Mesendoderm (in vitro differentiated cells): ENCODE measurements at regions not wholly inside any gene's neighbourhood (a gene's known extent, or its start where the extent isn't known, plus 50 kb on each side); places are given as distances from the start of the nearest gene placed in this dataset.

Experiments used
- DNase-seq: peaks from one replicate; pipeline ENCODE4 v3.0.0; 2013
- H2AK5ac ChIP-seq: 2 replicates; pipeline ENCODE4 v1.6.1; 2013; ENCODE audit warnings: low read length, inconsistent platforms
- H2BK120ac ChIP-seq: 2 replicates; pipeline ENCODE4 v1.6.1; 2013; ENCODE audit warnings: low read depth, mild to moderate bottlenecking, low read length, moderate library complexity, mixed read lengths
- H2BK15ac ChIP-seq: replicated peaks from 2 replicates; pipeline ENCODE4 v1.6.1; 2013; ENCODE audit warnings: low read depth, mild to moderate bottlenecking, moderate library complexity
- H2BK5ac ChIP-seq: 2 replicates; pipeline ENCODE4 v1.6.1; 2013; ENCODE audit warnings: low read length, inconsistent platforms
- H3K18ac ChIP-seq: 2 replicates; pipeline ENCODE4 v1.6.1; 2013; ENCODE audit warnings: mild to moderate bottlenecking, low read length, mixed read lengths
- H3K23ac ChIP-seq: one replicate; pipeline ENCODE4 v1.6.1; 2013; ENCODE audit warnings: low read length
- H3K27ac ChIP-seq: 2 replicates; pipeline ENCODE4 v1.5.1; 2013; ENCODE audit warnings: low read depth, mild to moderate bottlenecking, inconsistent platforms, low read length, moderate library complexity
- H3K27me3 ChIP-seq: 2 replicates; pipeline ENCODE4 v1.6.1; 2013; ENCODE audit warnings: low read length, control low read depth, mild to moderate bottlenecking, inconsistent platforms; ENCODE audit not compliant: insufficient read depth, poor library complexity
- H3K36me3 ChIP-seq: 2 replicates; pipeline ENCODE4 v1.6.1; 2013; ENCODE audit warnings: low read length, inconsistent platforms; ENCODE audit not compliant: control insufficient read depth, insufficient read depth
- H3K4ac ChIP-seq: one replicate; pipeline ENCODE4 v1.6.1; 2013; ENCODE audit warnings: low read depth, mild to moderate bottlenecking, low read length, moderate library complexity
- H3K4me1 ChIP-seq: 2 replicates; pipeline ENCODE4 v1.6.1; 2013; ENCODE audit warnings: low read depth, low read length, inconsistent platforms; ENCODE audit not compliant: control insufficient read depth
- H3K4me2 ChIP-seq: 2 replicates; pipeline ENCODE4 v1.6.1; 2013; ENCODE audit warnings: low read length
- H3K4me3 ChIP-seq: 2 replicates; pipeline ENCODE4 v1.5.1; 2013; ENCODE audit warnings: mild to moderate bottlenecking, low read length
- H3K56ac ChIP-seq: one replicate; pipeline ENCODE4 v1.6.1; 2013; ENCODE audit warnings: low read length
- H3K79me1 ChIP-seq: 2 replicates; pipeline ENCODE4 v1.6.1; 2013; ENCODE audit warnings: low read length, inconsistent platforms
- H3K79me2 ChIP-seq: 2 replicates; pipeline ENCODE4 v1.6.1; 2013; ENCODE audit warnings: mild to moderate bottlenecking, low read length; ENCODE audit not compliant: control insufficient read depth, insufficient read depth
- H3K9ac ChIP-seq: 2 replicates; pipeline ENCODE4 v1.6.1; 2013; ENCODE audit warnings: low read length, inconsistent platforms
- H4K5ac ChIP-seq: one replicate; pipeline ENCODE4 v1.6.1; 2013; ENCODE audit warnings: low read length
- H4K8ac ChIP-seq: one replicate; pipeline ENCODE4 v1.6.1; 2013; ENCODE audit warnings: low read depth, mild to moderate bottlenecking, control low read depth, low read length, moderate library complexity
- WGBS: extraction: QIAGEN DNeasy Blood & Tissue Kit; methylation state at CpG from one replicate; pipeline ENCODE4 v1.1.7; 2013; ENCODE audit warnings: low lambda C conversion rate, missing lambda C conversion rate; ENCODE audit not compliant: insufficient coverage; ENCODE audit errors: extremely low coverage; 5-methylcytosine and 5-hydroxymethylcytosine counted together

GRCh38 chr14:34059925-34060650 lies 109.2 kb upstream of the EGLN3 start:
- WGBS, result no CpG with 5 or more reads among the region's 84 CpGs
- no peaks in the 10 kb centered on the region for H3K79me1 ChIP-seq
- H2BK120ac ChIP-seq, result no peak overlapping the region
- H2BK5ac ChIP-seq, result peak overlapping the region; percentile 46
- H2AK5ac ChIP-seq, result no peak overlapping the region
- DNase-seq, result peak; percentile 85
- peak overlapping the region; percentile 93 for H3K56ac ChIP-seq
- no peak overlapping the region for H2BK15ac ChIP-seq
- H4K5ac ChIP-seq, result no peak overlapping the region
- no peaks in the 10 kb centered on the region for H3K36me3 ChIP-seq
- peak overlapping the region; percentile 83 for H3K4me2 ChIP-seq
- no peaks in the 10 kb centered on the region for H3K79me2 ChIP-seq
- H3K18ac ChIP-seq, result peak overlapping the region; percentile 88
- H3K4ac ChIP-seq, result peak overlapping the region; percentile 74
- H3K23ac ChIP-seq, result peak overlapping the region; percentile 50
- H3K9ac ChIP-seq, result peak overlapping the region; percentile 78
- peak overlapping the region; percentile 59 for H3K27ac ChIP-seq
- H3K4me3 ChIP-seq, result peak overlapping the region; percentile 29
- no peaks in the 10 kb centered on the region for H3K27me3 ChIP-seq
- peaks cover 1% of the 10 kb centered on the region for H3K4me1 ChIP-seq
- no peak overlapping the region for H4K8ac ChIP-seq

GRCh38 chr14:34059037-34059924 lies 108.4 kb upstream of the EGLN3 start:
- H3K18ac ChIP-seq, result peak overlapping the region; percentile 88
- H3K23ac ChIP-seq, result peak overlapping the region; percentile 50
- no CpG with 5 or more reads among the region's 16 CpGs for WGBS
- peak overlapping the region; percentile 18 for H2AK5ac ChIP-seq
- no peak for DNase-seq
- peak overlapping the region; percentile 74 for H3K4ac ChIP-seq
- peaks cover 1% of the 10 kb centered on the region for H3K4me1 ChIP-seq
- peak overlapping the region; percentile 93 for H3K56ac ChIP-seq
- H3K4me2 ChIP-seq, result peak overlapping the region; percentile 83
- peak overlapping the region; percentile 78 for H3K9ac ChIP-seq
- H3K36me3 ChIP-seq, result no peaks in the 10 kb centered on the region
- H3K4me3 ChIP-seq, result peak overlapping the region; percentile 29
- H2BK120ac ChIP-seq, result no peak overlapping the region
- no peak overlapping the region for H4K5ac ChIP-seq
- peak overlapping the region; percentile 32 for H2BK5ac ChIP-seq
- peak overlapping the region; percentile 59 for H3K27ac ChIP-seq
- H3K79me2 ChIP-seq, result no peaks in the 10 kb centered on the region
- no peaks in the 10 kb centered on the region for H3K27me3 ChIP-seq
- H2BK15ac ChIP-seq, result no peak overlapping the region
- no peak overlapping the region for H4K8ac ChIP-seq
- H3K79me1 ChIP-seq, result no peaks in the 10 kb centered on the region

- no peak for DNase-seq
- H3K9ac ChIP-seq, result no peak overlapping the region
- H3K18ac ChIP-seq, result no peak overlapping the region
- no peaks in the 10 kb centered on the region for H3K27me3 ChIP-seq
- H3K4ac ChIP-seq, result no peak overlapping the region
- H3K4me2 ChIP-seq, result no peak overlapping the region
- H3K27ac ChIP-seq, result no peak overlapping the region
- H3K36me3 ChIP-seq, result no peaks in the 10 kb centered on the region
- H3K23ac ChIP-seq, result no peak overlapping the region
- H2BK120ac ChIP-seq, result no peak overlapping the region
- H4K8ac ChIP-seq, result no peak overlapping the region
- no CpG with 5 or more reads among the region's 3 CpGs for WGBS
- H3K4me1 ChIP-seq, result peaks cover 1% of the 10 kb centered on the region
- H4K5ac ChIP-seq, result no peak overlapping the region
- H2AK5ac ChIP-seq, result no peak overlapping the region
- H3K4me3 ChIP-seq, result no peak overlapping the region
- H3K56ac ChIP-seq, result no peak overlapping the region
- no peak overlapping the region for H2BK5ac ChIP-seq
- H3K79me2 ChIP-seq, result no peaks in the 10 kb centered on the region
- H2BK15ac ChIP-seq, result no peak overlapping the region
- no peaks in the 10 kb centered on the region for H3K79me1 ChIP-seq
Observed at GRCh38 chr14:34058510-34058909, 107.6 kb upstream of the EGLN3 start.

- Histone ChIP-seq H4K8ac (no peak overlapping the region), H3K56ac (no peak overlapping the region), H3K79me2 (no peaks in the 10 kb centered on the region), H2BK120ac (no peak overlapping the region), H3K9ac (no peak overlapping the region), H2BK15ac (no peak overlapping the region), H3K27ac (no peak overlapping the region), H3K36me3 (no peaks in the 10 kb centered on the region), H3K4me2 (no peak overlapping the region), H3K23ac (no peak overlapping the region), H3K4ac (no peak overlapping the region), H3K79me1 (no peaks in the 10 kb centered on the region), H3K4me3 (no peak overlapping the region), H2BK5ac (no peak overlapping the region), H3K4me1 (peaks cover 1% of the 10 kb centered on the region), H4K5ac (no peak overlapping the region), H3K27me3 (no peaks in the 10 kb centered on the region), H3K18ac (no peak overlapping the region), H2AK5ac (no peak overlapping the region)
- no peak for DNase-seq
- no CpG with 5 or more reads among the region's 1 CpG for WGBS
Observed at GRCh38 chr14:34056046-34056445, 105.2 kb upstream of the EGLN3 start.

GRCh38 chr14:34055157-34055950 lies 104.5 kb upstream of the EGLN3 start:
- Histone ChIP-seq H4K8ac (no peak overlapping the region), H4K5ac (no peak overlapping the region), H3K56ac (no peak overlapping the region), H3K27ac (no peak overlapping the region), H3K79me2 (no peaks in the 10 kb centered on the region), H2BK5ac (no peak overlapping the region), H3K4me3 (no peak overlapping the region), H3K27me3 (no peaks in the 10 kb centered on the region), H3K18ac (no peak overlapping the region), H3K4ac (no peak overlapping the region), H3K79me1 (no peaks in the 10 kb centered on the region), H3K4me2 (no peak overlapping the region), H3K4me1 (no peaks in the 10 kb centered on the region), H2AK5ac (no peak overlapping the region), H2BK15ac (no peak overlapping the region), H2BK120ac (no peak overlapping the region), H3K36me3 (no peaks in the 10 kb centered on the region), H3K9ac (no peak overlapping the region), H3K23ac (no peak overlapping the region)
- WGBS, result no CpG with 5 or more reads among the region's 2 CpGs
- no peak for DNase-seq
